NCI-H526 (cell line): ENCODE measurements at regions not wholly inside any gene's neighbourhood (a gene's known extent, or its start where the extent isn't known, plus 50 kb on each side); places are given as distances from the start of the nearest gene placed in this dataset.

Source experiments
- DNase-seq, 2 experiments: peaks; one replicate each; lab custom pipeline; 2025; lab: John Stamatoyannopoulos, UW

- no peak for DNase-seq
These were observed 49.9 kb downstream of the CNTN3 start for GRCh38 chr3:74564560-74564959.

- no peak for DNase-seq
These were observed 51.7 kb downstream of the CNTN3 start for GRCh38 chr3:74562558-74563269.

GRCh38 chr3:74561881-74562280 lies 52.6 kb downstream of the CNTN3 start:
- no peak for DNase-seq

GRCh38 chr3:74559261-74559660 lies 55.2 kb downstream of the CNTN3 start:
- no peak for DNase-seq

- DNase-seq: no peak
These were observed 63.8 kb downstream of the CNTN3 start for GRCh38 chr3:74550686-74551085.

GRCh38 chr3:74546426-74546825 lies 68.0 kb downstream of the CNTN3 start:
- no peak for DNase-seq

- DNase-seq: no peak
These were observed 72.0 kb downstream of the CNTN3 start for GRCh38 chr3:74542441-74542840.

GRCh38 chr3:74539876-74540275 lies 74.6 kb downstream of the CNTN3 start:
- no peak for DNase-seq

GRCh38 chr3:74538669-74539068 lies 75.8 kb downstream of the CNTN3 start:
- no peak for DNase-seq

- no peak for DNase-seq
These were observed 76.6 kb downstream of the CNTN3 start for GRCh38 chr3:74537857-74538256.

- no peak for DNase-seq
These were observed 77.3 kb downstream of the CNTN3 start for GRCh38 chr3:74537164-74537563.

- DNase-seq: no peak
These were observed 79.2 kb downstream of the CNTN3 start for GRCh38 chr3:74535281-74535680.

- DNase-seq: no peak
These were observed 79.8 kb downstream of the CNTN3 start for GRCh38 chr3:74534611-74535010.

- no peak for DNase-seq
These were observed 82.0 kb downstream of the CNTN3 start for GRCh38 chr3:74532446-74532845.

GRCh38 chr3:74531491-74531890 lies 83.0 kb downstream of the CNTN3 start:
- DNase-seq: no peak

GRCh38 chr3:74529145-74529544 lies 85.3 kb downstream of the CNTN3 start:
- no peak for DNase-seq

GRCh38 chr3:74527566-74527965 lies 86.9 kb downstream of the CNTN3 start:
- DNase-seq: no peak

- no peak for DNase-seq
These were observed 90.6 kb downstream of the CNTN3 start for GRCh38 chr3:74523811-74524210.

GRCh38 chr3:74520895-74521294 lies 93.6 kb downstream of the CNTN3 start:
- no peak for DNase-seq

- DNase-seq: no peak
These were observed 95.8 kb downstream of the CNTN3 start for GRCh38 chr3:74518610-74519009.

- DNase-seq: no peak
These were observed 98.4 kb downstream of the CNTN3 start for GRCh38 chr3:74516019-74516418.

- DNase-seq: no peak
These were observed 99.0 kb downstream of the CNTN3 start for GRCh38 chr3:74515451-74515850.

- no peak for DNase-seq
These were observed 103.4 kb downstream of the CNTN3 start for GRCh38 chr3:74511078-74511477.

- DNase-seq: no peak
These were observed 104.1 kb downstream of the CNTN3 start for GRCh38 chr3:74510261-74510818.
